HG03432 (cell line): ENCODE measurements at regions not wholly inside any gene's neighbourhood (a gene's known extent, or its start where the extent isn't known, plus 50 kb on each side); places are given as distances from the start of the nearest gene placed in this dataset.
"Not testable (repeated sequence)": the region's sequence is repeated elsewhere in the genome, so short reads cannot be mapped to it uniquely, and the experiment has no call there.

Experiments used
- ATAC-seq: cut with Tn5 transposase; IDR thresholded peaks from one replicate; pipeline ENCODE4 v1.9.1; 2021; ENCODE audit warnings: mild to moderate bottlenecking, moderate library complexity; ENCODE audit not compliant: unreplicated experiment

GRCh38 chr3:135539351-135539750, 426.2 kb upstream of the PPP2R3A start:
- ATAC-seq = no peak

- ATAC-seq = no peak
Measured at GRCh38 chr3:135539854-135540253, 425.7 kb upstream of the PPP2R3A start.

DNA sequence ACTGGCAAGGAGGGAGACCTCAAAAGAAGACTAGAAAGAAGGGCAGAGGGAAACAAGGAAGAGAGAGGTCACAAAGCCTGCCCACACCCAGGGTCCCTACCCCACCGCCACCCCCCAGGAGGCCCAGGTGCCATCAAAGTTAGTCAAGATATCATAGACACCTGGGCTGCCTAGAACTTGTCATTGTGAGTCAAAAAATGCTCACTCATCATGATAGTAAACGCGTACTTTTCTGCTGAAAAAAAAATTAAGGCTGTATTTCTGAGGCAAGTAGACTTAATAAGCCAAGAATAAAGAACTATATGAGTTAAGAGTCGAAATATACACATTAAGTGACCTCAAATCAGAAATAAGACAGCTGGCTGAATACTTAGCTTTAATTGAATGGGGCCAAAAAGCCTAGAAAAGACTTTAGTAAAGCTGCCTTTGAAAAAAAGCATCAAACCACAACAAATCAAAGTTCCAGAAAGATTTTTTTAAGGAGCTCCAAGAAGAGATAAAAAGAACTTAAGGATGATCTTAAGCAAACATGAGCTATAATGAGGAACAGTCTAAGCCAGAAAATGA, 415.5 kb upstream of the PPP2R3A start:
- no peak for ATAC-seq

DNA sequence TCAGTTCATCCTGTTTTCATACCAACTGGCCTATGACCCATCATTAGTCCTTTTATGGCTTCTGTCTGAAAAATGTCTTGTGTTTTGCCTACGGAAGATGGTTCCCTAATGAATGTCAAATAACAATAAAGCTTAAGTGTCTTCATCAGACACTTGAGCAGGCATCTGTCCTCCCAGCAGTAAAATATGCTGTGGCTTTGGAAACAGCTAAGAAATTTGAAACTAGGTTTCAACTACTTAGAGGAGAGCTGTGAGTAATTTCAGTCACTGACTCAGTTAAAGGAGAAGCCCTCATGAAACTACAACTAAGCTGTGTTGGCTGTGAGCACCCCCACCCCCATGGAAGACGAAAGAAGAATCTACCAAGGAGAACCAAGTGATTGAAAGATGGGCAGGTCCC, 409.4 kb upstream of the PPP2R3A start:
- ATAC-seq = no peak

- no peak for ATAC-seq
Measured at GRCh38 chr3:135558150-135558783, 407.3 kb upstream of the PPP2R3A start.

DNA sequence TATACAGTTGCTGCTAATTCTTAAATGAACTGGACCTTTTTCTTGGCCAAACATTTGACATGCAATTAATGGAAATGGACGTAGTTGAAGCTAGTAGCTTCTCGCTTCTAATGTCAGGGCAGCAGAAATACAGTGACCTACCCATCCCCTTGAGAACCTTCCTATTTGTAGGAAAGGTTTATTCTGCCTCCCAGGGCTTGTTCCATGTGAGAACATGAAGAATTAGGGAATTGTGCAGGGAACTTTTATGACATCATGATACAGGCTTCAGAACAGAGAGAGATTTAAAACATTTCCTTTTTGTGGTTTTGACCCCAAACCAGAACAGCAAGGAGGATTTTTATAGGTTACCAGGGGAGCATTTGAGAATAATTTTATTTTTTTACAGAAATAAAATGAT, 406.6 kb upstream of the PPP2R3A start:
- no peak for ATAC-seq

- no peak for ATAC-seq
Measured at GRCh38 chr3:135559802-135560201, 405.7 kb upstream of the PPP2R3A start.

- no peak for ATAC-seq
Measured at GRCh38 chr3:135560847-135561246, 404.7 kb upstream of the PPP2R3A start.

GRCh38 chr3:135564696-135565095, 400.8 kb upstream of the PPP2R3A start:
- ATAC-seq = no peak

- ATAC-seq = no peak
Measured at GRCh38 chr3:135565546-135565945, 400.0 kb upstream of the PPP2R3A start.

GRCh38 chr3:135567223-135567622, 398.3 kb upstream of the PPP2R3A start:
- no peak for ATAC-seq

- no peak for ATAC-seq
Measured at GRCh38 chr3:135576751-135577150, 388.8 kb upstream of the PPP2R3A start.

DNA sequence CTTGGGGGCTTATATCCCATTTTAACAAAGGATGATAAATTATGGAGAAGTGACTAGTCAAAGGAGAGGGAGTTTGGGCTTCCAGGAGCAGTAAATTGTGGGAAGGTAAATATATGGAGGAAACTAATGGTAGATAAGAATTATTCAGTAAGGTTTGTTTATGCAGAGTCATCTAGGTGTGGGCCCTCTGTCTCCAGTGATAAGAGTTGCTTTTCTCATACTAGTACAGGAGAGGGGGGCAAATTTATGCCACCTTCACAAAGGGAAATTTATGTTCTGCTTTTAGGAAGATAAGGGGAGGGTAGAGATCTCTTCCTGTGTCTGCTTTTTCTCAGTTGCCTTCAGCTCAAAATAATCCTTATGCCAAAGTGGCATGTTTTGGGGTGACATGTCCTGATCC, 383.7 kb upstream of the PPP2R3A start:
- no peak for ATAC-seq

DNA sequence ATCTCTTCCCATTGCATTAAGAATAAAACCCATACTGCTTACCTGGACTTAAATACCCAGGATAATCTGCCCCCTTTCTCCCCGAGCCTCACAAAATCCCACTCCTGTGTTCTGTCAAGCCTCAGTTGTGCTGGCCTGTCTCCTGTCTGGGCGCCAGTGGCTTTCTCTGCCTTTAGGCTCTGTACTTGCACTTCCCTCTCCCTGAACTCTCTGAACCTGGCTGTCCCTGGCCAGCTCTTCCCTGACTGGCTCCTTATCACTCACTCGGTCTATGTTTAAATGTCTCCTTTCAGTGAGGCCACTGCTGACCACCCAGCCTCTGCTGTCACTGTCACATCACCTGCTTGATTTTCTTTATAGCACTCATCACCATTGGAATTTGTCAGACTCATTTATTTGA, 382.7 kb upstream of the PPP2R3A start:
- ATAC-seq = no peak

DNA sequence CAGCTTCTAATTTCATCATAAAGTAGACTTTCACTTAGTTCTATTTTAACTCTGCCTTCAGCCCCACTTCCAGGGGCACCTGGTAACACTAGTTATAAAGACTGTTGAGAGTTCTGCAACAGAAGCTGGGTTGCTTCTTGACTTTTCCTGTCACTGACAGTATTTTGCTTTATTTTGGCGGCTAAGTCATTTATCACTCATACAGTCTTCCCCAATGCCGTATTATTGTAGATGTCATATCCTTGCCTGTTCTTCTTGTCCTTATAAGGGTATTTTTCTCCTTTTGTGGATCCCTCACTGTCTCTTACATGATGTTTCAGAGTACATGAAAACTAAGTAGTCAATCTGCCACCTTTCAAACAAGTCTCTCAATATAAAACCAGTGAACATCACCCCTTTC, 369.0 kb upstream of the PPP2R3A start:
- no peak for ATAC-seq

DNA sequence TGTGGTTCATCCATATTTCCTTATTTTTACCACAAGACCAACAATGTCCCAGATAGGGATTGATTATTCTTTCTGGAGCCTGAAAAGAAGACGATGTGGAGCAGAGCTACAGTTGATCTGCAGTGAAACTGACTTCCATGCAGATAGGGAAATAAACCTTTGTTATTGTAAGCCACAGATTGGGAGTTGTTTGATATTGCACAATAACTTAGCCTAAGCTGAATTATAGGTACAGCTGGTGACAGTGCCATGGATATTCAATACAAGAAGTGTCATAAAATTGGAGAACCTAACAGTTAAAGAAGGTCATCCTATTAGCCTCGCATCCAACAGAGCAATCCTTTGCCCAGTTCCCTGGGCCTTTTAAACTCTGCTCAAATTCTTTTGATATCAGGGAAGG, 367.7 kb upstream of the PPP2R3A start:
- no peak for ATAC-seq

- ATAC-seq = no peak
Measured at GRCh38 chr3:135598597-135598996, 366.9 kb upstream of the PPP2R3A start.

GRCh38 chr3:135604512-135604911, 361.0 kb upstream of the PPP2R3A start:
- ATAC-seq = not testable (repeated sequence)

- no peak for ATAC-seq
Measured at GRCh38 chr3:135618123-135618522, 347.4 kb upstream of the PPP2R3A start.

- no peak for ATAC-seq
Measured at GRCh38 chr3:135621184-135621920, 344.2 kb upstream of the PPP2R3A start.

- no peak for ATAC-seq
Measured at GRCh38 chr3:135622215-135622614, 343.3 kb upstream of the PPP2R3A start.

GRCh38 chr3:135622656-135623055, 342.9 kb upstream of the PPP2R3A start:
- ATAC-seq = no peak
